ENCODE measurements at regions not wholly inside any gene's neighbourhood (a gene's known extent, or its start where the extent isn't known, plus 50 kb on each side); places are given as distances from the start of the nearest gene placed in this dataset.
"Not testable (repeated sequence)": the region's sequence is repeated elsewhere in the genome, so short reads cannot be mapped to it uniquely, and the experiment has no call there.

- not testable (repeated sequence) for DNase-seq (ENCODE audit: low spot score)
Measured at GRCh38 chr14:53395267-53395666, 242.1 kb upstream of the DDHD1 start.

DNA sequence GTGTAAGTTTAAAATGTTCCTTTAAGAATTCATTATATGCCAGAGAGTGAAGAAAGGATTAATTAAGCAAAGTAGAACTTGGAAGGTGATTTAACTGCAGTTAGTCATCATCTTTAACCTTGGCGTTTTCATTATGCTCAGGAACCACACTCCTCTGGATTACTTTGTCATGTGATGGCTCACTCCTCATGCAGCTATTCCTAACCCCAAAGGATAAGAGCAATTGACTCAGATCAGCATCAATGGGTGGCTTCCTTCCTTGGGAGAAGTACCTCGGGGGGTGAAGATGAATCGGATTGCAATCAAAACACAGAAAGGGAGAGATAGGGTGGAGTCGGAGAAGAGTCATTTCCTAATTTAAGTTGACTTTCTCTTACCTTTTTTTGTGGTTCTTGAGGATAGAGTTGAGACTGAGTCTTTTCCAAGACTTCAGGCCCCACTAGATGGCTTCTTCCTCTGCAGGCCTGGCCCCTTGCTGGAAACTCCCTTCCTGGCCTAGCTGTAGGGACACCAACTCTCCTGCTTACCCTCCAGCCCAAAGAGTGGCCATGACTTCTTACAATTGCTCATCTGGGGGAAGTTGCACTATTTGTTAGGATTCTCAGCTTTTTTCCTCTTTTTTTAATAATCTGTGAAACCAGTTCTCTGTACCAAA is 238.6 kb upstream of the DDHD1 start:
- no peak for DNase-seq (ENCODE audit: low spot score)

DNA sequence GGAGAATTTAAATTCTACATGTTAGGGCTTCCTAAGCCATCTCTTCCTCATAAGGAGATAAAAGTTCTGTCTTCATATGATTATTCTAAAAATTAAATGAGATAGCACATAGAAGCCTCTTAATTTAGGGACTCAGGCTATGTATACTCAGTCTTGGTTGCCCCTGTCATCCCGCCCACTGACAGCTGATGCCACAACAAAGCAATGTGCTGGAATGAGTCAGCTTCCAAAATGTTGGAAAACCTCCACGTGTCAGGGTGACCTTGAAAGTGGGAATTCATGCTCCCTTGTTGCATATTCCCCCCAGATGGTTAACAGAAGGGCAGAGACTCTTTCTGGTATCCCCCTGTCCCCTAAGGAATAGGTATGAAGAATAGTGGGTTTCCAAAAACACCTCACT is 238.0 kb upstream of the DDHD1 start:
- DNase-seq (ENCODE audit: low spot score), result no peak

DNA sequence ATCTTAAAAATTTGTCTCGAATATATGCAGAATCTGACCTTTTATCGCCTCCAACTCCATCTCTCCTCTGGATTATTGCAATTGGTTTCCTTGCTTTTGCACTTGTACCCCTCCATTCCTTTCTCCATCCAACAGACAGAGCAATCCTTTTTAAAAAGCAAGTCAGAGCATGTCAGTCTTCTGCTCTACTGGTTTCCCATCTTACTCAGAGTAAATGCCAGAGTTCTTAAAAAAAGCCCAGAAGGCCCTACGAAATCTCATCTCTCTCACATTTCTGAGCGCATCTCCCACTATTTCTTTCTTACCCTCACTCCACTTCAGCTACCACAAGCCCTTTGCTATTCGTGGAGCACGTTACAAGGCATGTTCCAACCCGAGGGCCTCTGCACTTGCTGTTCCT is 236.9 kb upstream of the DDHD1 start:
- DNase-seq (ENCODE audit: low spot score), result no peak

GRCh38 chr14:53389202-53389601 is 236.1 kb upstream of the DDHD1 start:
- DNase-seq (ENCODE audit: low spot score), result no peak

- no peak for DNase-seq (ENCODE audit: low spot score)
Measured at GRCh38 chr14:53386362-53386761, 233.2 kb upstream of the DDHD1 start.

DNA sequence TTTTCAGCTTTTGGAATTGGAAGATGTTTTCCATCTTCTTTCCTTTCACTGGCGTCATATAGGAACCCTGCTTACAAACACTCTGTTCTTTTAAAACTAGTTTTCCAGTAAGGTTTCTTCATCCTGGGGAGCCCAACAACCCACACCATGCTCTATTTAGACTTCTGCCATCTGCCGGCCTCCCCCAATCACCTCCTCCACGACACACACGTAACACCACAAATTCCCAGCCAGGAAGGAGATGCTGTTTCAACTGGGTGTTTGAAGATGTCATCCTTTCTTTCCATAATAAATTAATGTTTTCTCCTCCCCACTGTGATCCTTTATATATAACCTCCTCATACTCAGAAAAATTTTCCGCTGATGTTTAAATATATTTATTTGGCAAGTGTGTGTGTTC is 231.4 kb upstream of the DDHD1 start:
- DNase-seq (ENCODE audit: low spot score), result no peak

DNA sequence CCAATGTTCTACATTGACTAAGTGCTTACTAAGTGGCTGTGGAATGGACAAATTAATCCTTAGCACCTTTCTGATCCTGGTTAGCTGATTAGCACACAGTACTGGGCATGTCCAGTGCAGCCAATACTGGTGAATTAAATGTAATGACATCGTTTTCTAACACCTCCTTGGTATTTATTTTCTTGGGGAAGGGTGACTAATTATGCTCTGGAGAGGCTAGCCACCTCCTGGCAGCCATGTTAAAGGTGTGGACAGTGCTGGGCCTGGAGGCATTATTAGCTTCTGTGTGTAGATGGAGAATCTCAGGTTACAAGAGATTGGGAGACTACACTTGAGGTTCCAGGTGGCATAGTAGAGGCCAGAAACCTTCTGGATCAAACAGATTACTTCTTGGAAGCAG is 230.9 kb upstream of the DDHD1 start:
- DNase-seq (ENCODE audit: low spot score), result no peak

GRCh38 chr14:53381895-53382294 is 228.8 kb upstream of the DDHD1 start:
- DNase-seq (ENCODE audit: low spot score), result no peak

DNA sequence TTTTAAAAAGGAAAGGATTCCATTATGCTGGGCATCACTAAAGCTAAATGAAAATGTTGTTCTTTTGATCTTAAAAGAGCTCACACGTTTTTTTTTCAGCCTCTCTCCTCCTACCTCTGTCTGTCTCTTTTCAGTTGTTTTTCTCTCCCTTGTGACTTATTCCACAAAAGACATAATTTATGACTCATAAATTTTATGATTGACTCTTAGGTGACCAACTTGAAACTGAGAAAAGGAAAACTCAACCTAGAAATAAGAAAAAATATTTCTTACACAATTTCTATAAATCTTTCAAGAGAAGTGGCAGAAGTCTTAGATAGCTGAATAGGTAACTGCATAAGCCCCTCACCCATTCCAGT is 227.7 kb upstream of the DDHD1 start:
- DNase-seq (ENCODE audit: low spot score), result no peak

GRCh38 chr14:53380052-53380866 is 227.1 kb upstream of the DDHD1 start:
- no peak for DNase-seq (ENCODE audit: low spot score)

- DNase-seq (ENCODE audit: low spot score), result no peak
Measured at GRCh38 chr14:53378142-53378541, 225.0 kb upstream of the DDHD1 start.

DNA sequence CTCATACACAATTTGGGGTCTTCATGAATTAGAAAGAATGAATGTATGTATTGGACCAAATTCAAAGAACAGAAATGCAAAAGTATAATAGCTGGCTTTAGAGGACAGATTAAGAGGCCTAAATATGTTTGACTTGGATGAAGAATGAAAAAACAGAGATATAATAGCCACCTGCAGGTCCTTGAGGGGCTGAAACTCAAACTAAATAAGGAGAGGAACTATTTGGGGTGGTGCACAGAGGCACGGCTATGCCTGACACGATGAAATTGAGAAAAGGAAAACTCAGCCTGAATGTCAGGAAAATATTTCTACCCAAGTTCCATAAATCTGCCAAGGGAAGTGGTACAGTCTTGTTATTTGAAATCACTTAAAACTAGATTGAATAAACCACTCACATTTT is 222.9 kb upstream of the DDHD1 start:
- no peak for DNase-seq (ENCODE audit: low spot score)

- DNase-seq (ENCODE audit: low spot score), result no peak
Measured at GRCh38 chr14:53375599-53375998, 222.5 kb upstream of the DDHD1 start.

DNA sequence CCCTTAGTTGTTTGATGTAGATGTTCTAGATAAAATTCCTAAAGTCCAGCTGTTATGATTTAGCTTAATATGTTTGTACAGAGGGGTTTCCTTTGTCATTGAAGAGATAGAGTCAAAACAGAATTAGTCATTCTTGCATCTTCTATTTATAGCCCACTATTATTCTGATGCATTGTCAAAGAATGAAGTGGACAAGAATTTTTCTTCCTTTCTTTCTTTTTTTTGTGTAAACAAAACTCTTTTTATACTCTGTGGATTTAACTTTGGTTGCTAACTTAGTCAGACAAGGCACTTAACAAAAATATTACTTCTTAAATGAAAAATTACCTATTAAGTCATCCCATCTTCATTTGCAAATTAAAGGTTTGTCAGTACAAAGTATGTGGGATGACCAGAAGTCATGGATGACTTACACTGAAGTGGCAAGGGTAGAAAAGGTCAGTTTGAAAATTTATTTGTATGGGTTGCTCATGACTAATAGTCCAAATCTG is 215.6 kb upstream of the DDHD1 start:
- DNase-seq (ENCODE audit: low spot score), result no peak

- no peak for DNase-seq (ENCODE audit: low spot score)
Measured at GRCh38 chr14:53368066-53368465, 214.9 kb upstream of the DDHD1 start.

- DNase-seq (ENCODE audit: low spot score), result no peak
Measured at GRCh38 chr14:53367644-53368026, 214.5 kb upstream of the DDHD1 start.

DNA sequence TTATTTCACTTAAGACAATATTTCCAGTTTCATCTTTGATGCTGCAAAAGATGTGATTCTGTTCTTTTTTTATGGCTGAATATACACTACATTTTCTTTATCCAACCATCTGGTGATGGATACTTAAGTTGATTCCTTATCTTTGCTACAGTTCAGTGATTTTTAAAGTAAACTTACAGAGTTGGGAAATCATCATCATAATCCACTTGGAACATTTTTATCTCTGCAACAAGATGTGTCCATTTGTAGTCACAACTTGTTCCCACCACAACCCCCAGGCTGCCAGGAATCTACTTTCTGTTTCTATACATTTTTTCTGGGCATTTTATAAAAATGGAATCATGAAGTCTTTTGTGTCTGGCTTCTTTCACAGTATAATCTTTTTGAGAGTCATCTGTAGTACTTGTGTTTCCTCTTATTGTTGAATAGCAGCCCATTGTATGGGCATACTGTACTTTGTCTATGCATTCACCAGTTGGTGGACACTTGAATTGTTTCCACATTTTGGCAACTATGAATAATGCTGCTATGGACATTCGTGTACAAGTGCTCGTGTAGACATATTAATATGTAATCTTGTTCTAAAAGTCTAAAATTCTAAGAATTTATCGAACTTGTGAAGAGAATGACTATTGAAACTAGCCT is 212.5 kb upstream of the DDHD1 start:
- no peak for DNase-seq (ENCODE audit: low spot score)

DNA sequence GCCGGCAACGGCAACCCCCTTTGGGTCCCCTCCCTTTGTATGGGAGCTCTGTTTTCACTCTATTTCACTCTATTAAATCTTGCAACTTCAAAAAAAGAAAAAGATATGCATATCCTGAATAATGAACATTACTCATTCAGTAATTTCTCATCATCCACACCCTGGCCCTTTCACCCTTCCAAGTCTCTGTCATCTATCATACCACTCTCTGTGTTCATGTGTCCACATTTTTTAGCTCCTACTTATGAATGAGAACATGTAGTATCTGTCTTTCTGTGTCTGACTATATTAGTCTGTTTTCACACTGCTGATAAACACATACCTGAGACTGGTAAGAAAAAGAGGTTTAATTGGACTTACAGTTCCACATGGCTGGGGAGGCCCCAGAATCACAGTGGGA is 209.8 kb upstream of the DDHD1 start:
- not testable (repeated sequence) for DNase-seq (ENCODE audit: low spot score)

GRCh38 chr14:53360829-53361228 is 207.7 kb upstream of the DDHD1 start:
- DNase-seq (ENCODE audit: low spot score), result no peak

- DNase-seq (ENCODE audit: low spot score), result no peak
Measured at GRCh38 chr14:53358166-53358565, 205.0 kb upstream of the DDHD1 start.

GRCh38 chr14:53356361-53357150 is 203.4 kb upstream of the DDHD1 start:
- DNase-seq (ENCODE audit: low spot score), result no peak
